ENCODE measurements at regions not wholly inside any gene's neighbourhood (a gene's known extent, or its start where the extent isn't known, plus 50 kb on each side); places are given as distances from the start of the nearest gene placed in this dataset.

DNA sequence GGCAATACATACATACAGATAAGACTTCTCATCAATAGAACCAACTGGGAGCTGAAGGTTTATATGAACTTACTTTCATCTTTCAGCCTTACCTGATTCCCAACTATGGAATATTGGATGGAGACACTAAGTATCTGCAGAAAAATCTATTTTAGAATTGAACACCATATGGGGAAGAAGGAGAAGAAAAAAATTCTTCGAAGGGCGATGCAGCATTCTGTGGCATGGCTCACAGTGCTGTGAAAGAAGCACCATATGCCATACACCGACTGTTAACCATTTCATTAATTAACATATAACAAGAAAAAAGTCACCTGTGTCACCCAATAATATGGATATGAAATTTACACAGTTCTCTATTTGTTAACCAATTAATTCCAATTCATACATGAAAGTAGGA lies 1374.4 kb upstream of the MAP3K7 start:
- no peak overlapping the region for H3K4me3 ChIP-seq (ENCODE audit: low read depth, low read length)
- TF ChIP-seq CTCF (IDR thresholded peaks at IDR 0.05; ENCODE audit: low read depth, low read length) = no peak
- DNase-seq (ENCODE audit: low read depth, low spot score) = no peak
- in situ Hi-C loops (cut with HindIII; ENCODE audit: low sequenced_read_pairs) = no loop called here

GRCh38 chr6:91941838-91942237 lies 1355.0 kb upstream of the MAP3K7 start:
- TF ChIP-seq CTCF (IDR thresholded peaks at IDR 0.05; ENCODE audit: low read depth, low read length) = no peak
- in situ Hi-C loops (cut with HindIII; ENCODE audit: low sequenced_read_pairs) = no loop called here
- DNase-seq (ENCODE audit: low read depth, low spot score) = no peak
- no peak overlapping the region for H3K4me3 ChIP-seq (ENCODE audit: low read depth, low read length)

DNA sequence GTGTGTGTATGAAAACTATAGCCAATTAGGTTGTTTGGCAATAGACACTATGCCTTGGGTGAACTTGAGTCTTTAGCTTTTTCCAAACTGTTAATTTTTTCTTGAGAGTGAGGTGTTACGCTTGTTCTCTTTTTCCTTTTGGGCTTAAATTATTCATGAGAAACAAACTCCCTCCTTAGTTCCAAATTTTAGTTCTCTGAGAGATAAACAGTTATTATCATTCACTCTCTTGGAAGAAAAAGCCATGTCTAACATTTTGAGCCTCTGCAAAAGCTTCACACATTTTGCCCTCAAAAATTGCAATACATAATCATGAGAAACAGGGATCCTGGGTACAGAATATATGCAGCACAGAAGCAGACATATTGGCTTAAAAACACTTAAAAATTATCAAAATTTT lies 1353.9 kb upstream of the MAP3K7 start:
- in situ Hi-C loops (cut with HindIII; ENCODE audit: low sequenced_read_pairs) = no loop called here
- TF ChIP-seq CTCF (IDR thresholded peaks at IDR 0.05; ENCODE audit: low read depth, low read length) = no peak
- H3K4me3 ChIP-seq (ENCODE audit: low read depth, low read length) = no peak overlapping the region
- DNase-seq (ENCODE audit: low read depth, low spot score) = no peak

GRCh38 chr6:91926827-91927226 lies 1340.0 kb upstream of the MAP3K7 start:
- no peak for DNase-seq (ENCODE audit: low read depth, low spot score)
- TF ChIP-seq CTCF (IDR thresholded peaks at IDR 0.05; ENCODE audit: low read depth, low read length) = no peak
- H3K4me3 ChIP-seq (ENCODE audit: low read depth, low read length) = no peak overlapping the region
- in situ Hi-C loops (cut with HindIII; ENCODE audit: low sequenced_read_pairs) = no loop called here

- DNase-seq (ENCODE audit: low read depth, low spot score) = no peak
- in situ Hi-C loops (cut with HindIII; ENCODE audit: low sequenced_read_pairs) = no loop called here
These were observed 1339.5 kb upstream of the MAP3K7 start for GRCh38 chr6:91926361-91926760.

DNA sequence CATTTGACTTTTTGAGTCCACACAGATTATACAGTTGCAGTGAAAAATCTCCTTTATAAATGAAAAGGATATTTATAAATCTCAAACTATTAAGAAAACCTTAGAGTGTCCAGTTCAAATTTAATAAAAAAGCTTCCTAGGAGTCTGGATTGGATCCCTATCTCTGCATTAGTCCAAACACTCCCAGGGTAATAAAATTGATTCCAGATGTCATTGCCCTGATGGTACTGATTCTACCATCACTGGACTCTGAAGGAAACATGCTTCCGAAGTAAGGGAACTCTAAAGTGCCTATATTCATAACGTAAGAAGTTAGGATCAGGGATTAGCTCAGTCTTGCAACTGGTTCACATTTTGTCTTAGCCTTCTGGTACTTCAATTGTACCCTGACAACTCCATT lies 1325.1 kb upstream of the MAP3K7 start:
- no peak for DNase-seq (ENCODE audit: low read depth, low spot score)
- H3K4me3 ChIP-seq (ENCODE audit: low read depth, low read length) = no peak overlapping the region
- in situ Hi-C loops (cut with HindIII; ENCODE audit: low sequenced_read_pairs) = no loop called here
- TF ChIP-seq CTCF (IDR thresholded peaks at IDR 0.05; ENCODE audit: low read depth, low read length) = no peak

More at GRCh38 chr6:91926361-91926760, 1339.5 kb upstream of the MAP3K7 start:
- no peak overlapping the region for H3K4me3 ChIP-seq (ENCODE audit: low read depth, low read length)
- TF ChIP-seq CTCF (IDR thresholded peaks at IDR 0.05; ENCODE audit: low read depth, low read length) = no peak

DNA sequence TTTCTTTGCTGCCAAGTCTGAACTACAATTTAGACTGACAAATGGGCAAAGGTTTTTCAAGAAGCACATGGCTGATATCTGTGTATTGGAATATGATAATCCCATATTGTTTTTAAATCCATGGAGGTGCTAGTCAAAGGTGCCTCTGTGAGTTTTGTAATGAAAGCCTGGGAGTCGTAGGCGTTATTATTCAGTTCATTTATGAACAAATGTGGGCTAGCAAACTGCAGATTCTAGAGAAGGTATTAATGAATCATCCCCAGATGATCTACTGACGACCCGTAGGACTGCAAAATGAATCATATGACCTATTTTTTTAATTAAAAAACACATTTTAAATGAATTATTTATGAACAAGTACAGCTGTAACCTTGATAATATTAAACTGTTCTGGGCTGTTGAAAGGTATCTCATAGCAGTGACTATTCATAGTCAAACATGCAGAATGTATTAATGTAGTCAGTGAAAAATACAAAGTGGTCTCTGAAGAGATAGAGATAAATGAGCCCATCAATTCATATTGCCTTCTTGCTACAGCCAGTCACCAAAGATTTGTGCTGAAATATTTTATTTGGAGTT lies 1317.8 kb upstream of the MAP3K7 start:
- H3K4me3 ChIP-seq (ENCODE audit: low read depth, low read length) = no peak overlapping the region
- no peak for DNase-seq (ENCODE audit: low read depth, low spot score)
- no peak for TF ChIP-seq CTCF (IDR thresholded peaks at IDR 0.05; ENCODE audit: low read depth, low read length)
- in situ Hi-C loops (cut with HindIII; ENCODE audit: low sequenced_read_pairs) = no loop called here

Data from astrocyte of the spinal cord (primary cell).